Osteocyte (in vitro differentiated cells): ENCODE measurements at regions not wholly inside any gene's neighbourhood (a gene's known extent, or its start where the extent isn't known, plus 50 kb on each side); places are given as distances from the start of the nearest gene placed in this dataset.

Source experiments
- DNase-seq: peaks from one replicate; pipeline ENCODE4 v3.0.0; 2021; ENCODE audit warnings: mixed read lengths; ENCODE audit not compliant: unreplicated experiment; ENCODE audit errors: extremely low spot score
- H3K27ac Mint-ChIP-seq: one replicate; pipeline ENCODE4 v1.8.0; 2021; ENCODE audit warnings: mild to moderate bottlenecking, mixed read lengths; ENCODE audit not compliant: unreplicated experiment
- H3K27me3 Mint-ChIP-seq: one replicate; pipeline ENCODE4 v1.8.0; 2021; ENCODE audit warnings: mixed read lengths; ENCODE audit not compliant: unreplicated experiment
- H3K36me3 Mint-ChIP-seq: one replicate; pipeline ENCODE4 v1.8.0; 2021; ENCODE audit warnings: mixed read lengths; ENCODE audit not compliant: unreplicated experiment
- H3K4me1 Mint-ChIP-seq: one replicate; pipeline ENCODE4 v1.8.0; 2021; ENCODE audit warnings: mixed read lengths; ENCODE audit not compliant: unreplicated experiment
- H3K4me3 Mint-ChIP-seq: one replicate; pipeline ENCODE4 v1.8.0; 2021; ENCODE audit warnings: mild to moderate bottlenecking, moderate library complexity, mixed read lengths; ENCODE audit not compliant: unreplicated experiment
- H3K9me3 Mint-ChIP-seq: one replicate; pipeline ENCODE4 v1.8.0; 2021; ENCODE audit warnings: mixed read lengths; ENCODE audit not compliant: unreplicated experiment
- CTCF ChIP-seq: fragments of 200-600 bp; sonication (generic); IDR thresholded peaks from 2 replicates; pipeline ENCODE4 v1.5.0; 2021; ENCODE audit warnings: antibody characterized with exemption, mild to moderate bottlenecking, moderate library complexity

GRCh38 chr20:20932156-20932555 lies 174.0 kb downstream of the LINC00237 start:
- Mint-ChIP-seq H3K27me3 (no peaks in the 10 kb centered on the region), H3K4me3 (no peak overlapping the region), H3K36me3 (no peaks in the 10 kb centered on the region), H3K27ac (no peak overlapping the region), H3K9me3 (peaks cover 12% of the 10 kb centered on the region), H3K4me1 (no peaks in the 10 kb centered on the region)
- no peak for TF ChIP-seq CTCF
- DNase-seq = peak; percentile 46

GRCh38 chr20:20931632-20932031 lies 174.5 kb downstream of the LINC00237 start:
- no peak for DNase-seq
- TF ChIP-seq CTCF = no peak
- Mint-ChIP-seq H3K27ac (no peak overlapping the region), H3K36me3 (no peaks in the 10 kb centered on the region), H3K4me1 (no peaks in the 10 kb centered on the region), H3K4me3 (no peak overlapping the region), H3K27me3 (no peaks in the 10 kb centered on the region), H3K9me3 (peaks cover 12% of the 10 kb centered on the region)

GRCh38 chr20:20931024-20931423 lies 175.1 kb downstream of the LINC00237 start:
- Mint-ChIP-seq H3K27me3 (no peaks in the 10 kb centered on the region), H3K27ac (no peak overlapping the region), H3K36me3 (no peaks in the 10 kb centered on the region), H3K4me1 (no peaks in the 10 kb centered on the region), H3K9me3 (peaks cover 12% of the 10 kb centered on the region), H3K4me3 (no peak overlapping the region)
- no peak for TF ChIP-seq CTCF
- no peak for DNase-seq

GRCh38 chr20:20930500-20930899 lies 175.7 kb downstream of the LINC00237 start:
- no peak overlapping the region for H3K4me3 Mint-ChIP-seq
- no peaks in the 10 kb centered on the region for H3K36me3 Mint-ChIP-seq
- peaks cover 15% of the 10 kb centered on the region for H3K9me3 Mint-ChIP-seq
- no peaks in the 10 kb centered on the region for H3K4me1 Mint-ChIP-seq
- no peak for DNase-seq
- H3K27me3 Mint-ChIP-seq = no peaks in the 10 kb centered on the region
- no peak overlapping the region for H3K27ac Mint-ChIP-seq
- TF ChIP-seq CTCF = no peak

- H3K27me3 Mint-ChIP-seq = no peaks in the 10 kb centered on the region
- no peaks in the 10 kb centered on the region for H3K4me1 Mint-ChIP-seq
- peaks cover 15% of the 10 kb centered on the region for H3K9me3 Mint-ChIP-seq
- H3K36me3 Mint-ChIP-seq = no peaks in the 10 kb centered on the region
- TF ChIP-seq CTCF = no peak
- DNase-seq = no peak
- no peak overlapping the region for H3K4me3 Mint-ChIP-seq
- no peak overlapping the region for H3K27ac Mint-ChIP-seq
Observed at GRCh38 chr20:20929341-20929740, 176.8 kb downstream of the LINC00237 start.
